ENCODE measurements at regions not wholly inside any gene's neighbourhood (a gene's known extent, or its start where the extent isn't known, plus 50 kb on each side); places are given as distances from the start of the nearest gene placed in this dataset.
"Not testable (repeated sequence)": the region's sequence is repeated elsewhere in the genome, so short reads cannot be mapped to it uniquely, and the experiment has no call there.

DNA sequence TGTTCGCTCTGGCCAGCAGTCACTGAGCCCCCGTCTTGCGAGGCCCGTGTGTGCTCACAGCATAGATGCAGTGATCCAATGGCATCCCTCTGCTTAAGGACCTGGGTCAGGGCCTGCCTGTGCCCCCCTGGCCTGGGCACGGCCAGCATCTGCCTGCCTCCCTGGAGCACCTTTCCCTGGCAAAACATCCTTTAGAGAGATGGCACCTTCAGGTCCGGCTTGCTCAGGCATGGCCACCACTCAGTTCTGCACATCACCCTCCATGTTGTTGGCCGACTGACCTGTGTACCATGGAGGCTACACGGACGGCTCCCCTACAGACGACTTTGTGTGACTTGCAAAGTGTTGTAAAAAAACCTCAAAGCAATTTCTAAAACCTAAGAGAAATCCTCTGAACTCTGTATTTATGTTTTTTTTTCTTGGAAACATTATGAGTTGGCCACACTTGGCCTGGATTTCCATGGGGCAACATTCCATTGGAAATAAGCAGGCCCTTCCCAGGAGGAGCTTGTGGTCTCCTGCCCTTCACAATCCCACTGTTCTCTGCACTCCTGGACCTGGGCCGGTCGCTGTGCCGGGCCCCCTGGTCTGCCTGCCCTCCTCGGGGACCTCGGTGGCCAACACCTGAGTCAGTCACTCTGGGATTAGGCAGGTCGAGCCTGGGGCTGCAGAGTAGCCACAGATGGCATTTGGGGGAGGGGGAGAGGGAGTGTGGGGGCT is 592.4 kb downstream of the TBC1D22A start:
- DNase-seq (ENCODE audit: low read depth in 4 of 4, low spot score in 2 of 4), result no peak

DNA sequence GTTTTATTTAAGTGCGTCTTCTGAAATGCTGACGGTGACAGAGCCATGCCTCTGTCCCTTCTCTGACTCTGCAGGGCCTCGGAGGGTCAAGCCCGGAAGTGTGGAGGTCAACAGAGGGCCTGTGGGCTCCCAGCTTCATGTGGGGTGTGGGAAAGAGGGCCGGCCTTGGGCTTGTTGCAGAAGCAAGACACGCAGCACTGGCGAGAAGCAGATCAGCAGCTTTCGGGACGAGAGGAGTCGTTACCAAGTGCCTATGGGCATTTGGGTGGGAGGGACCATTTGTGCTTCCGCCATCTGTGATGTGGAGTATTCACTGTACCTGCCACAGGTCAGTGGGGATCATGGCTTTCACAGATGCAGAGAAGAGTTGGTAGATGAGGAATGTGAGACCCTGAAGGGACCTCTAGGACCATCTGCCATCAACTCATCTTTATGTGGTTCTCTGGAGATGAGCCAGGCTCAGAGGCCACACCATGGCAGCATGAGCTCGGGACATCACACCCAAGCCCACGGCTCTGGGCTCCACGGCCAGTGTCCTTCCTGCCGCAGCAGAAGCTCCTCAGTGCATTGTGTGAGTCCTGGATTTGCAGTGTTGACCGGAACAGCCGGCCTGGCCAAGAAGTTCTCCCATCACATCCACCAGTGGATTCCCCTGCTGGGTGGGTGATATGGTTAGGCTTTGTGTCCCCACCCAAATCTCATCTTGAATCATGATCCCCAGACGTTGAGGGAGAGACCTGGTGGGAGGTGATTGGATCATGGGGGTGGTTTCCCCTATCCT is 590.7 kb downstream of the TBC1D22A start:
- DNase-seq (ENCODE audit: low read depth in 4 of 4, low spot score in 2 of 4), result no peak

DNA sequence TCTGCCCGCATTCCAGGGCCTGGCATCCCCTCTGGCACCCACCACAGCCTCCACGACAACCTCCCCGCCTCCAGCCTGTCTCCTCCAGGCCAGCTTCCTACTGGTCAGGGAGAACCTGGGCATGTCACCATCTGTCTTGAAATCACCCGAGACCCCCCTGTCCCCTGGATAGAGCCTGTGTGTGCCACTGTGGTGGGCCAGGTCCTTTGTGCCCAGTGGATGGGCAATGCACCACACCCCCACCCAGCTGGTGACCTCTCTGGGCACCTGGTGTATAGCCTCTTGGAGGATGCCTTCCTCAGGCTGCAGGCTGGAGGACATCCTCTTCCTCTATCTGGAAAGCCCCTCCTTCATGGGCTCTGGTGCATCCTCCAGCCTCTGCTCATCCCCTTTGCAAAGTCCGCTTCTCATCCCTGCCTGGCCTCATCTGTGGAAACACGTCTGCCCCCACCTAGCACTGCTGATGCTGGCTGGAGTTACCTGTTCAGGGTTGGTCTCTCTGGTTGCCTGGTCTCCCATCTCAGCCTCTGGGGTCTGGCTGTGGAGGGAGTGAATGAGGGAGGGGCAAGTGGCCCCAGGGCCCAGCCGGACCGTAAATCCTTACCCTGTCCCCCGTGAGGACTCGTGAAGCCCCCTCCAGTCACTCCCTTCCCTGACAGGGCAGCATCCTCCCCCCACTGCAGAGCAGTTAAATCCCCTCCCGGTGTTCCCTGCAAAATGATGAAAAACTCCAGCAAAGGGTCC is 589.6 kb downstream of the TBC1D22A start:
- DNase-seq (ENCODE audit: low read depth in 4 of 4, low spot score in 2 of 4), result no peak

DNA sequence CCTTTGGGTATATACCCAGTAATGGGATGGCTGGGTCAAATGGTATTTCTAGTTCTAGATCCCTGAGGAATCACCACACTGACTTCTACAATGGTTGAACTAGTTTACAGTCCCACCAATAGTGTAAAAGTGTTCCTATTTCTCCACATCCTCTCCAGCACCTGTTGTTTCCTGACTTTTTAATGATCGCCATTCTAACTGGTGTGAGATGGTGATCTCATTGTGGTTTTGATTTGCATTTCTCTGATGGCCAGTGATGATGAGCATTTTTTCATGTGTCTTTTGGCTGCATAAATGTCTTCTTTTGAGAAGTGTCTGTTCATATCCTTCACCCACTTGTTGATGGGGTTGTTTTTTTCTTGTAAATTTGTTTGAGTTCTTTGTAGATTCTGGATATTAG is 583.8 kb downstream of the TBC1D22A start:
- not testable (repeated sequence) for DNase-seq (ENCODE audit: low read depth in 4 of 4, low spot score in 2 of 4)

DNA sequence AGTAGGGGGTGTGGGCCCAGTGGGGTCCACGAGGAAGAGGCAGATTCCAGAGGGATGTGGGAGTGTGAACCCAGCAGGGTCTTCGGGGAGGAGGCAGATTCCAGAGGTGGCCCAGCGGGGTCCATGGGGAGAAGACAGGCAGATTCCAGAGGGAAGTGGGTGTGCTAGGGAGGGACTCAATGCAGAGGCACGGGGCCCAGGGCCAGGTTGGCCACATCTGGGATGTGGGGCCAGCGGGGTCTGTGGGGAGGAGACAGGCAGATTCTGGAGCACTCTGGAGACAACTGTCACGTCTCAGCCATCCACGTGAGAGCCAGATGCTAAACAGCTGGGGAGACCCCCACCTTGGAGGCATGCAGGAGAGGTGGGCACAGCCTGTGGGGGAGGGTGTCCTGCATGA is 582.6 kb downstream of the TBC1D22A start:
- DNase-seq (ENCODE audit: low read depth in 4 of 4, low spot score in 2 of 4), result no peak

DNA sequence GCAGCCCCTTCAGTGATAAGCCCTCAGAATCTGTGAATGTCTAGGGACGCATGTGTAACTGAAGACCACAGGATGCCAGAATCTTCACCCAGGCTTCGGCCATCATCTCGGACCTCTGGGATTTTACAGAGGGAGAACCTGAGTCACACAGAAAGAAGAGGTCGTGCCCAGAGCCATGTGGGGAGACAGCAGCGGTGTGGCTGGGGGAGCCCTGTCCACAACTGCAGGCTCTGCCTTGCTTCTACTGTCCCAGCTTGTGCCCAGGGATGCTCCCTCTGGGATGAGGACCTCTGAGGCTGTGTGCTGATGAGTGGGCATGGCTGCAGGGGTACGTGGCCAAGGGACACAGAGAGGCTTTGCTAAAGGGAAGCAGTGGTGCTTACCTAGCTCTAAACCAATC is 582.0 kb downstream of the TBC1D22A start:
- DNase-seq (ENCODE audit: low read depth in 4 of 4, low spot score in 2 of 4), result no peak

DNA sequence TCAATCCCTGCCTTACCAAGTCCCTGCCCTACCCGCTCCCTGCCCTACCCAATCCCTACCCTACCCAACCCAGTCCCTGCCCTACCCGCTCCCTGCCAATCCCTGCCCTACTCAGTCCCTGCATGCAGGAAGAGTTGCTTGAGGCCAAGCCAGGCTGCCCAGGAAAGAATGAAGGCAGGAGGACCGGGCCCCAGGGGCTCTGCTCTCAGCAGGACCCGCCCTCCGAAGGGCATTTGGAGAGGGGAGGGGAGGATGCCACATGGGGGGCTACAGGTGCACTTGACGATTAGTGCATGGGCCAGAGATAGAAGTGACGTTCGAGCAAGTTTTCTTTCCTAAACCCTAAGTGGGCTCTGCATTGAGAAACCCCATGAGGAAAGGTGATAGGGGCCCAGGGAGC is 581.2 kb downstream of the TBC1D22A start:
- DNase-seq (ENCODE audit: low read depth in 4 of 4, low spot score in 2 of 4), result no peak

DNA sequence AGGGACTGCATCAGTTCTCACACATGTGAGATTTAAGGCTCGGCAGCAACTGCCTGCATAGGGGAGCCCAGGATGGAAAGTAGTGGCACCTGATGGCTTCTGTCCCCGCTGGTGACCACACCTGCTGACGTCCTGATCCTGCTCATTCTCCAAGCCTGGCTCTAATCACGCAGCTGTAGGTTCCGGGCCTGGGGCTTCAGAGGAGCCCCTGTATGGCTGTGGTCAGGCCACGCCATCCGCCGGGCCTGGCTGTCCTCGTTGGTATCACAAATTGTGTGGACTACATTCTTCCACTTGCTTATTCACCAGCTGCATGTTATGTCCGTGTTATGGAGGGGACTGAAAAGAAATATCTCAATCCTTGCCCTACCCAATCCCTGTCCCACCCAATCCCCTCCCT is 580.0 kb downstream of the TBC1D22A start:
- DNase-seq (ENCODE audit: low read depth in 4 of 4, low spot score in 2 of 4), result no peak

DNA sequence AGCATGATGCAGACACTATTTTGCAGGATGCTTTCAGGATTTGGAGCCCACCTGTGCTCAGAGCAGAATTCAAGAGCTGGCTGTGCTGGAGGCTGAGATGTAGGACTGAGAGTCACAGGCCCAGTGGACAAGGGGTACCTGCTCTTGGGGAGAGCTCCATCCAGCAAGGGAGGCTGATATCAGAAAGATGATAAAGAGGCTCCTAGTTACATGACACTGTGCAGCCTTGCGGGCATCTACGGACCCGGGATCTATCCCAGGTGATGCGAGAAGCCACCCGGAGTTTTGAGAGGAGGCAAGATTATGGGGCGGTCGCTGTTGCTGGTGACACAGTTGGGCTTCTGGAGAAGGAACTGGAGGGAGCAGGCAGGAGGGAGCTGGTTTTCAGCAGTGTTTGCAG is 579.0 kb downstream of the TBC1D22A start:
- no peak for DNase-seq (ENCODE audit: low read depth in 4 of 4, low spot score in 2 of 4)

DNA sequence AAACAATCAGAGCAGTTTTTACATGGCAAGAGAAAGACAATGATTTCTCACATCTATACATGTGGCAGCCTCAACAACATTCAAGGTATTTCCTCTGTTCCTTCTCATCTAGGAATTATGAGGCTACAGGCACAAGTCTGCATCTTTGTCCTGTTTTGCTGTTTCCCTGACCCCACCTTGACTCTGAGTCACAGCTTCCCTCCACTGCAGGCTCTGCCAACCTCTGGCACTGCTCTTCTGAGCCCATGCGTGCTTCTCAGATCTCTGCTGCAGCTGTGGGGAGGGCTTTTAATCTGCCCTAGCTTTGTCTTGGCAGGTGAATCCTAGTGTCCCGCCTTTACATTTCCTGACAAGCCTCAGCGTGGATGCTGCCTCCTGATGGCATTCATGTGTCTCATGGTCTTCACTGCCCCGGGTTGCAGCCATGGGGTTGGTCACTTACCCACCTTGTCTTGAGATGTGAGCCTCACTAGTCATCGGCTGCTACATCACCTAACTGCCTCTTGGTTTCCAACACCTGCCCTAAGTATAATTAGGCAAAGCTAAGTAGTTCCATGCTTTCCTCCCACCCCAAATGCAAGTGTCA is 578.5 kb downstream of the TBC1D22A start:
- DNase-seq (ENCODE audit: low read depth in 4 of 4, low spot score in 2 of 4), result no peak

DNA sequence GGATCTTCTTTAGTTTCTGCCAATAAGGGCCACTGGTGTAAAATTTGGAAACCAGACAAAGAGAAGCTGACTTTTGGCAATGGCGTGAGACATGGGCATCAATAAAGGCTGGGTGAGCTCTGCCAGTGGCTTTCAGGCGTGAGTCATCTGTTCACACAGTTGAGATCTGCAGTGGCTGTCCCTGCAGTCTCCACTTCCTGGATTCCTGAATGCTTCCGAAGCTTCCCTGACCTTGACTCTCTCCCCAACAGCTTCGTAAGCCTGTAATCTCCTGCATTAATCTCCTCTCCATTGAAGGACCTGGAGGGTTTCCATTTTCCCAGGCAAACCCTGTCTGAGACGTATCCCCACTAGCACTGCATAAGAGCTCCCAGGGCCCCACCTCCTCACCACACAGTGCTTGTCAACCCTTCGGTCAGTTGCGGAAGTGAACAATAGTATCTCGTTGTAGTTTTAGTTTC is 574.7 kb downstream of the TBC1D22A start:
- no peak for DNase-seq (ENCODE audit: low read depth in 4 of 4, low spot score in 2 of 4)

DNA sequence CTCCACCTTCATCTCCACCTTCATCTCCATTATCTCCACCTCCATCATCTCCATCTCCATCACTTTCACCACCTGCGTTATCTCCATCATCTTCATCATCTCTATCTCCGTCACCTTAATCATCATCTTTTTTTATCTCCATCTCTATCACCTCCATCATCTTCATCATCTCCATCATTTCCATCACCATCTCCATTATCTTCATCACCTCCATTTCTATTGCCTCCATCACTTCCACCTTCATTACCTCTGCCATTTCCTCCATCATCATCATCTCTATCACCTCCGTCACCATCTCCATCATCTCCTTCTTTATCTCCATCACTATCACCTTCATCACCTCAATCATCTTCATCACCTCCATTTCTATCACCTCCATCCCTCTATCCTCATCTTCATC is 573.5 kb downstream of the TBC1D22A start:
- no peak for DNase-seq (ENCODE audit: low read depth in 4 of 4, low spot score in 2 of 4)

DNA sequence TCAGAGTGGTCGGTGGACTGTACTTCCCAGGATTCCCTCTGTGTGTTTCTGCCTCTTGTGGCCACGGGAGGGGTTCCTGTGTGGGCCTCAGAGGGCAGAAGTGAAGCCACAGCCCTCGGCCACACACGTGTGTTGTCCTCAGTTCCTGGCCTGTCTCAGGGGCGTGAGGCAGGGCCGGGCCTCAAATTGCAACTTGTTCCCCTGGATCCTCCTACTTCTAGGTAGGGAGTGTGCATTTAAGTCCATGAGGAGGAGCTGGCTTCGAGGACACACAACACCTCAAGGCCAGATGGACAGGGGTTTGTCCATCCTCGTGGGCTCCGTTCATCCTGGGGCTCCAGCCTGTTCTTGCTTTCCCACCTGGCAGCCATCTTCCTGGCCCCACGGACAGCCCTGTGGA is 573.0 kb downstream of the TBC1D22A start:
- DNase-seq (ENCODE audit: low read depth in 4 of 4, low spot score in 2 of 4), result no peak

DNA sequence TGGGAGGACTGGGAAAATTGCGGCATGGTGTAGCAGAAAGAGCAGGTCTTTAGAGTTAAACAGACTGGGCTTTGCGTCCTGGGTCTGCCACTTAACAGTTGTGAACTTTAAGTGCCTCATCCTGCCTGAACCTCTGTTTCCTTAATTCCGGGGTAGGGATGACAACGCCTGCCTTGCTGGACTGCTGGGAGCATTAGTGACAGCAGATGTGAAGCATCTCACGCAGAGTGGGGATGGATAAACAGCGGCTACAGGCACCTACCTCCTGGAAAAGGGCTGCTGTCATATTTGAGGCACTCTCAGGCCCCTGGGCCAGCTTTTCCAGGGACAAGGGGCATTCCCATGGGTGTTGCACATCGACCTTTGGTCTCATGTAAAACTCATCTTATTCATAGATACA is 572.2 kb downstream of the TBC1D22A start:
- DNase-seq (ENCODE audit: low read depth in 4 of 4, low spot score in 2 of 4), result no peak

DNA sequence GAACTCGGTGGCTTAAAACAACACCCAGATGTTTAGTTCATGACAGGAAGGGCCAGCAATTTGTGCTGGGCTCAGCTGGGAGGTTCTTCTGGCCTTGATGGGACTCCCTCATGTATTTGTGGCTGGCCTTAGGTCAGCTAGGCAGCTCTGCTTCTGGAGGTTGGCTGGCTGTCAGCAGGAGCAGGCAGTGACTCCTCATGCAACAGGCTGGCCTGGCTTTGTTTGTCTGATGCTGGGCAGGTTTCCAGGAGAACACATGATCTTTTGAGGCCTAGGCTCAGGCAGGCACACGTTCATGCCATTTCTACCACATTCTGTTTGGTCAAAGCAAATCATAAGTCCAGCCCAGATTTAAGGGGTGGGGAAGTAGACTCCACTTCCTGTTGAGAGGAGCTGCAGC is 571.2 kb downstream of the TBC1D22A start:
- DNase-seq (ENCODE audit: low read depth in 4 of 4, low spot score in 2 of 4), result no peak

DNA sequence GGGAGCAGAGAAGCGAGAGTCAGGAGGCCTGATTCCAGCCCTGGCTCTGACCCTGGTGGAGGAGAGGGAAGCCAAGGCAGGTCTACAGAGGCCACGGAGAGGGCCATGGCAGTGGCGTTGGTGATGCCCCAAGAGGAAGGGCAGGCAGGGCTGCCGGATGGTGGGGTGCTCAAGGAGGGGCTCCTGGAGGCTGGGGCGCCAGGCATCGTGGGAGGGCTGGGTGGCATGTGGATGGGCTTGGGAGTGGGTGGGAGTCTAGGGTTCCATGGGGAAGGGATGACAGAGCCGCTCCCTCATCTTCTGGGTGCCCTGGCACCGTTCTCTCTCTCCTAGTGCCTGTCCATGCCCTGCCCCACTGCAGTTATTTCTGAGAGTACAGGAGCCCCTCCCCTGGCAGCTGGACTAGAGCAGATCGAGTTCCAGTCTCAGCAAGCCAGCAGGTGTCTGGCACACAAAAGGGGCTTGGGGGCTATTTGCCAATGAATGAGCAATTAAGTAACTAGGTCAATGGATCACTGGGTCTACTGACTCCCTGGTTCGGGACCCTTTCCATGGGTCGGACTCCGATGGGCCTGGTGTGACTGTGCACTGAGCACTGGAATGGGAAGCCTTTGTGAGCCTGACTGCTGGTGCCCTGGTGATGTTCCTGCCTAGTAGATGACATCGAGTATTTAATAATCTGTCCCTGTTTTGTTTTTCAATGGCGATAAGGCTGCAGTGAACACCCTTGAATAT is 570.0 kb downstream of the TBC1D22A start:
- no peak for DNase-seq (ENCODE audit: low read depth in 4 of 4, low spot score in 2 of 4)

DNA sequence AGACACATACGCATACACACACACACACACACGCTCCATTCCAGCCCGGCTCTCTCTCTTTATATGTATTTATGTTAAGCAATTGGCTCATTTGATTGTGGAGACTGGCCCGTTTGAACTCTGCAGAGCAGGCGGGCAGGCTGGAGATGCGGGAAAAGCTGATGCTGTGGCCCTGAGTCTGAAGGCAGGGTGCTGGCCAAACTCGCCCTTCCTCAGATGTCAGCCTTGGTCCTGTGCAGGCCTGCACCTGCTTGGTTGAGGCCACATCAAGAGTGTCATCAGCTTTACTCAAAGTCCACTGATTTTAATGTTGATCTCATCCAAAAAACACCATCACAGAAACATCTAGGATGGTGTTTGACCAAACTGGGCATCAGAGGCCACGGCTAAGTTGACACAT is 569.3 kb downstream of the TBC1D22A start:
- no peak for DNase-seq (ENCODE audit: low read depth in 4 of 4, low spot score in 2 of 4)

DNA sequence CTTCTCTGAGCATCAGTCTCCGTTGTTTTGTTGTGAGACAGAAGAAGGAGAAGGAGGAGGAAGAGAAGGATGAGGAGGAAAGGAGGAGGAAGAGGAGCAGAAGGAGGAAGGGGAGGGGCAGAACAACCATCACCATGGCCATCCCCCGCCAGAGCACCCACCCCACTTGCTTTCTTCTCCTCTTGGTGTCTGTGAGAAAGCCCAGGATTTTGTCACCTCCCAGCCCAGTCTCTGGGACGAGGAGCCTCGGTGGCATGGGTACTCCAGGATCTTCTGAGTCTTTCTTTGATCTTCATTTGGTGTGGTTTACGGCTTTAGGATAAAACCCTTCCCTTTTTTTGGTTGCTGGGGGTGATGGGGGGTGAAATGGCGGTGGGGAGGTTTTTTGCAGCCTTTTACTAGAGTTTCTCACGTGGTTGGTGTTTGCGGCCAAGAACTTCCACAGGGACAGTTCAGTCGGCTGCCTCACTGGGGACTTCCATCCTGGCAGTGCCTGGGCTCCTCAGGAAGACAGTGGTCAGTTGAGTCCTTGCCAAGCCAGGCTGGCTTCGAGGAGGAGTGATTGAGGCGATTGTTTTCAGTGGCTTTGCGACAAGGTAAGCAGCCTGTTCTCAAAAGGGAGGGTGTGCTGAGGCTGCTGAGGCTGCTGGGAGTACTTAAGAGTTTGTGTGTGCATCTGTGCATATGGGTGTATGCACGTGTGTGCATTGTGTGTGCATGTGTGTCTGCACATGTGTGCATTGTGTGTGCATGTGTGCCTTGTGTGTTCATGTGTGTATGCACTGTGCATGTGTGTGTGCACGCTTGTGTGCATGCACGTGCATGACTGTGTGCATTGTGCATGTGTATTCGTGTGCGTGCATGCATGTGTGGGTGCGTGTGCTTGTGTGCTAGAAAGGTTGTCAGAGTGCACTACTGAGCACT is 567.5 kb downstream of the TBC1D22A start:
- no peak for DNase-seq (ENCODE audit: low read depth in 4 of 4, low spot score in 2 of 4)

DNA sequence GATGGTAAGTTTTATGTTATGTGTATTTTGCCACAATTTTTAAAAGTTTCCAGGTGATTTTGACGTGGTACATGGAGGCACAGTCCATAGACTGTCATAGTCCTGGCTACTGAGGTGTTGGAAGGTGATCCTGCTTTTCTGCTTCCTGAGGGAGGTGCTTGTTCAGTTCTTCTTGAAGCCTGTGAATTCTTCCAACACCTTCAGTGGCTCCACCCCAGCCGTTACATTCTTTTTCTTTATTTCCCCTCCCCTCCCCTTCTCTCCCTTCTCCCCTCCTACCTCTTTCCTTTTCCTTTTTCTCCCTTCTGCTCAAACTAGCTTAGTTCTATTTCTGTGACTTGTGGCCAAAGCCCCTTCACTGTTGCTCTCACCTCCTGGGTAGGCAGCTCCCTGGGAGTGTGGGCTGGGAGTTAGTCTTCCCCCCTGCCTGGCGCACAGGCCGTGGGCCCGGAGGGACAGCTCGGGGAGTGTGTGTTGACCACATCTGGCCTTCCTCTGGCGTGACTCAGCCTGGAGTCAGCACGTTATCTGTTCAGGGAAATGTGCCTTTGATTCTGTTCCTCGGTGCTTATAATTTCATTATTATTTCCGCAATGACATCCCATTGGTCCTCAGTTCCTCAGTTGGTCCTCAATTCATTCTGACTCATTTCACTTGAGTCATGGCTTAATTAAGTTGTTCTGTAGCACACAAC is 566.2 kb downstream of the TBC1D22A start:
- DNase-seq (ENCODE audit: low read depth in 4 of 4, low spot score in 2 of 4), result no peak

Measured in left renal cortex interstitium (tissue), 4 donors.